Activated CD4-positive, alpha-beta T cell treated with anti-CD3 and anti-CD28 coated beads for 36 hours (primary cell): ENCODE measurements at regions not wholly inside any gene's neighbourhood (a gene's known extent, or its start where the extent isn't known, plus 50 kb on each side); places are given as distances from the start of the nearest gene placed in this dataset.
A peak's percentile ranks its signal among the peaks of the same experiment; 100 is the strongest.

Source experiments
- ATAC-seq: fragments of 200-7000 bp; cut with Tn5 transposase; one replicate; pipeline ENCODE4 v1.10.0; 2021; ENCODE audit warnings: mild to moderate bottlenecking, moderate library complexity
- CTCF ChIA-PET: fragments of 350-600 bp; sonication (Branson Sonifier 250); formaldehyde crosslinking; loops from one replicate; lab custom pipeline; 2021; ENCODE audit warnings: antibody characterized with exemption; lab: Charles Lee
- POLR2A ChIA-PET: fragments of 350-600 bp; sonication (Branson Sonifier 250); formaldehyde crosslinking; loops from one replicate; lab custom pipeline; 2021; ENCODE audit warnings: antibody characterized with exemption, inconsistent platforms; lab: Charles Lee
- DNase-seq: peaks from one replicate; pipeline ENCODE4 v3.0.0-alpha.2; 2020
- H3K27ac Mint-ChIP-seq: one replicate; pipeline ENCODE4 v1.8.0; 2021; ENCODE audit warnings: mixed read lengths
- H3K27me3 Mint-ChIP-seq: one replicate; pipeline ENCODE4 v1.8.0; 2021; ENCODE audit warnings: mixed read lengths
- H3K36me3 Mint-ChIP-seq: one replicate; pipeline ENCODE4 v1.8.0; 2021; ENCODE audit warnings: low read depth, mixed read lengths
- H3K4me1 Mint-ChIP-seq: one replicate; pipeline ENCODE4 v1.8.0; 2021; ENCODE audit warnings: mixed read lengths
- H3K4me3 Mint-ChIP-seq: one replicate; pipeline ENCODE4 v1.8.0; 2021; ENCODE audit warnings: mild to moderate bottlenecking, moderate library complexity, mixed read lengths
- H3K9me3 Mint-ChIP-seq: one replicate; pipeline ENCODE4 v1.8.0; 2021; ENCODE audit warnings: low read depth, mixed read lengths
- intact Hi-C, 2 experiments: fragments of 100-400 bp; cut with DNase I in 1 of 2; cut with micrococcal nuclease in 1 of 2; formaldehyde crosslinking; loops; one replicate each; pipeline versions ENCODE4 v1.14.2 to v1.15.1; 2022 to 2024; cut with DNase I, micrococcal nuclease

- H3K4me1 Mint-ChIP-seq, result no peaks in the 10 kb centered on the region
- ATAC-seq (no peak), DNase-seq (no peak)
- peaks cover 7% of the 10 kb centered on the region for H3K27me3 Mint-ChIP-seq
- ChIA-PET POLR2A (no interaction called here), CTCF (interaction anchor here (0.7 to 0.8 kb wide), 3 partner anchors 12 to 429 kb away, joined by 3 read pairs; no protein-coding TSS in a partner anchor)
- no peak overlapping the region for H3K27ac Mint-ChIP-seq
- intact Hi-C loops, result no loop called here
- no peaks in the 10 kb centered on the region for H3K9me3 Mint-ChIP-seq
- H3K4me3 Mint-ChIP-seq, result no peak overlapping the region
- no peaks in the 10 kb centered on the region for H3K36me3 Mint-ChIP-seq
Measured at GRCh38 chr13:106635616-106636015, 67.7 kb upstream of the ARGLU1 start.

GRCh38 chr13:106633321-106633720 lies 65.4 kb upstream of the ARGLU1 start:
- no peaks in the 10 kb centered on the region for H3K9me3 Mint-ChIP-seq
- H3K27me3 Mint-ChIP-seq, result peaks cover 3% of the 10 kb centered on the region
- ATAC-seq (no peak), DNase-seq (no peak)
- H3K4me1 Mint-ChIP-seq, result no peaks in the 10 kb centered on the region
- intact Hi-C loops, result no loop called here
- no peaks in the 10 kb centered on the region for H3K36me3 Mint-ChIP-seq
- ChIA-PET POLR2A (no interaction called here), CTCF (no interaction called here)
- H3K27ac Mint-ChIP-seq, result no peak overlapping the region
- no peak overlapping the region for H3K4me3 Mint-ChIP-seq

- H3K9me3 Mint-ChIP-seq, result no peaks in the 10 kb centered on the region
- no peaks in the 10 kb centered on the region for H3K4me1 Mint-ChIP-seq
- no peak overlapping the region for H3K4me3 Mint-ChIP-seq
Measured at GRCh38 chr13:106630650-106631049, 62.7 kb upstream of the ARGLU1 start.

DNA sequence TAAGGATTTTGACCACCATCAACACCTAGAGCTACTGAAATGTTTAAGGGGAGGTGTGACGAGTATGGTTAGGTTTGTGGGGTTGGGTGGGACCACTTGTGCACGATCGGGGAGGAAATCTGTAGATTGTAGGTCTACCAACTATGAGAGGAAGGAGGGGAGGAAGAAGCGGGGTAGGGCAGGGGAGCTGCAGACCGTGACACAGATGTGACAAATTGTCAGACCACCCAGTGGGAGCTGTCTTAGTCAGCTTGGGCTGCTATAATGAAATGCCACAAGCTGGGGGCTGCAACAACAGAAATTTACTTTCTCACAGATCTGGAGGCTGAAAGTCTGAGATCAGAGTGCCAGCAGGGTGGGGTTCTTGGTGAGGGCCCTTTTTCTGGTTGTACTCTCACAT lies 62.2 kb upstream of the ARGLU1 start:
- no peaks in the 10 kb centered on the region for H3K4me1 Mint-ChIP-seq
- H3K27me3 Mint-ChIP-seq, result peaks cover 16% of the 10 kb centered on the region
- H3K36me3 Mint-ChIP-seq, result no peaks in the 10 kb centered on the region
- ChIA-PET CTCF (interaction anchor here (4.6 kb wide), 1 partner anchor 10 kb away, joined by 22 read pairs; no protein-coding TSS in a partner anchor), POLR2A (no interaction called here)
- no peaks in the 10 kb centered on the region for H3K9me3 Mint-ChIP-seq
- DNase-seq, result no peak
- ATAC-seq, result no peak
- H3K4me3 Mint-ChIP-seq, result no peak overlapping the region
- intact Hi-C loops, result no loop called here
- H3K27ac Mint-ChIP-seq, result no peak overlapping the region

More at GRCh38 chr13:106630650-106631049, 62.7 kb upstream of the ARGLU1 start:
- CTCF ChIA-PET, result interaction anchor here (4.6 kb wide), 1 partner anchor 11 kb away, joined by 22 read pairs; no protein-coding TSS in a partner anchor
- POLR2A ChIA-PET, result no interaction called here
- DNase-seq (no peak), ATAC-seq (no peak)
- intact Hi-C loops, result no loop called here
- no peak overlapping the region for H3K27ac Mint-ChIP-seq
- no peaks in the 10 kb centered on the region for H3K36me3 Mint-ChIP-seq
- peaks cover 14% of the 10 kb centered on the region for H3K27me3 Mint-ChIP-seq

DNA sequence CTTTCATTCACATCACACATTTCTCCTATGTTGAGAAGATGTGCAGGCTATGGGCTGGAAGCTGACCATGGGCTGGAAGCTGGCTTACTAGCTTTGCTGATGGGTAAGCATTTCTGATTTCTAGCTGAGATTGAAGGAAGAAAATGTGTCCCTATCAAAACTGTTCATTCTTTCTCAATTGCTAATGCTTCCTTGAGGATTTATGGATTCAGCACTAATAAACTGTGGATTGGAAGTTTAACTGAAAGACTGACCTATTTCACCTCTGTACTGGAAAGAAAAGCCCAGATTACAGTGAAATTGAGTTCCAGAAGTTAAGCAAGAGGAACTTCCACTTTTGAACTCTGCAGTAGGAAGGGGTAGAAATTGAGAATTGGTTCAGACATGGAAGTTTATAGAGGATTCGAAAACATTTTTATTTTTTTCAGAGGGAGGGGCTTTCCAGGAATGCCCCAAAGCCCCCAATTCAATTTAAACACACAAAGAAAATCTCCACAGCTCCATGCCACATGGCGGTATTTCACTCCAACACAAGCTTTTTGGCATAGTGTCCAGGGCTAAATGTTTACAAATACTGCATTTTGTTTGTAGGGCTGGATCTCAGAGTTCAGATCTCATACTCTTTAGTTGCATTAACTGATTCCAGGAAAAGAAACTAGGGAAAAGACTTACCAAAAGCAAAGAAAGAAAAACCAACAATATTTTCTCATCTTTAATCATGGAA lies 61.2 kb upstream of the ARGLU1 start:
- Mint-ChIP-seq H3K27me3 (peaks cover 22% of the 10 kb centered on the region), H3K36me3 (no peaks in the 10 kb centered on the region), H3K4me3 (no peak overlapping the region), H3K9me3 (no peaks in the 10 kb centered on the region), H3K27ac (no peak overlapping the region), H3K4me1 (no peaks in the 10 kb centered on the region)
- DNase-seq (no peak), ATAC-seq (no peak)
- intact Hi-C loops, result loop anchor here in 1 of 2 experiments (10.0 kb wide), 1 partner anchor 286 kb away; no protein-coding TSS in a partner anchor
- ChIA-PET CTCF (interaction anchor here (0.5 to 4.6 kb wide), 3 partner anchors 9 to 124 kb away, joined by 3 to 22 read pairs (median 3); no protein-coding TSS in a partner anchor), POLR2A (no interaction called here)

DNA sequence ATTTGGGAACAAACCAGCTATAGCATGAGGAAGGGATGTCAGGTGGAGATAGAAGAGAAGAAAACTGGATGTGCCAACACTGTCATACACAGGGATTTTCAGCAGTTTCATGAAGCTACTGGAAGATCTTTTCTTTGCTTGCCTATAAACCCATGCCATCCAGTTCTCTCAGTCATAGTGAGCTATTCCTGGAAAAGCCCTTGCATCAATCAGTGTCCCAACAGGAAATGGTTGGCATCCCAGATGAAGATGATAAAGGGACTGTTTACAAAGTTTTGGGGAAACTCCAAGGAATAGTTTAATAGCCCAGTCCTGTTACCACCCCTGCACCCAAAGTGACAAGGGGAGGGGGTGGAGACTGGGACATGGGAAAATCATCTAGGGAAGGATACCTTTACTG lies 58.5 kb upstream of the ARGLU1 start:
- POLR2A ChIA-PET, result no interaction called here
- Mint-ChIP-seq H3K27me3 (peaks cover 26% of the 10 kb centered on the region), H3K4me3 (no peak overlapping the region), H3K36me3 (no peaks in the 10 kb centered on the region), H3K4me1 (no peaks in the 10 kb centered on the region), H3K9me3 (no peaks in the 10 kb centered on the region), H3K27ac (no peak overlapping the region)
- CTCF ChIA-PET, result interaction anchor here (0.7 to 1.0 kb wide), 2 partner anchors 8 to 90 kb away, joined by 3 to 5 read pairs; no protein-coding TSS in a partner anchor
- ATAC-seq (no peak), DNase-seq (no peak)
- intact Hi-C loops, result loop anchor here in 1 of 2 experiments (10.0 kb wide), 1 partner anchor 288 kb away; no protein-coding TSS in a partner anchor

DNA sequence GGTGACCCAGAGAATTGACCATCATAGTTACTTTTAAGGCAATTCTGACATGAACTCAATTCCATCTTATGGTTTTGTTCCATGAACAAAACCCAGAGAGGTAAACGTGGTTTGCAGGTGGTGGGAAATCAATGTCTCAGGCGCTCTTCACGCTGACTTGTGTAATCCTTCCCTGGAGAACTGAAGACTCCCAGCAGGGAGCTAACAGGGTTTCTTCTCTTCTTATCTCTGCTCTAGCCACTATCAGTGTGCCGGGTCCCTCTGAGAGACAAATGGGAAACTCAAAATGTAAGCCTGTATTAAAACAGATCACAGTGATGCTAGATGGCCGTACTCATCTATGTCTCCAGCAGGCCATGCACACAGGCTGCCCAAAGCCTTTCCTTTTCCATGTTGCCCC lies 57.6 kb upstream of the ARGLU1 start:
- no peak overlapping the region for H3K4me3 Mint-ChIP-seq
- H3K27me3 Mint-ChIP-seq, result peaks cover 29% of the 10 kb centered on the region
- no peak for DNase-seq
- ATAC-seq, result no peak
- H3K9me3 Mint-ChIP-seq, result no peaks in the 10 kb centered on the region
- intact Hi-C loops, result loop anchor here in 1 of 2 experiments (10.0 kb wide), 1 partner anchor 289 kb away; no protein-coding TSS in a partner anchor
- H3K4me1 Mint-ChIP-seq, result no peaks in the 10 kb centered on the region
- H3K36me3 Mint-ChIP-seq, result no peaks in the 10 kb centered on the region
- ChIA-PET POLR2A (no interaction called here), CTCF (no interaction called here)
- H3K27ac Mint-ChIP-seq, result no peak overlapping the region

DNA sequence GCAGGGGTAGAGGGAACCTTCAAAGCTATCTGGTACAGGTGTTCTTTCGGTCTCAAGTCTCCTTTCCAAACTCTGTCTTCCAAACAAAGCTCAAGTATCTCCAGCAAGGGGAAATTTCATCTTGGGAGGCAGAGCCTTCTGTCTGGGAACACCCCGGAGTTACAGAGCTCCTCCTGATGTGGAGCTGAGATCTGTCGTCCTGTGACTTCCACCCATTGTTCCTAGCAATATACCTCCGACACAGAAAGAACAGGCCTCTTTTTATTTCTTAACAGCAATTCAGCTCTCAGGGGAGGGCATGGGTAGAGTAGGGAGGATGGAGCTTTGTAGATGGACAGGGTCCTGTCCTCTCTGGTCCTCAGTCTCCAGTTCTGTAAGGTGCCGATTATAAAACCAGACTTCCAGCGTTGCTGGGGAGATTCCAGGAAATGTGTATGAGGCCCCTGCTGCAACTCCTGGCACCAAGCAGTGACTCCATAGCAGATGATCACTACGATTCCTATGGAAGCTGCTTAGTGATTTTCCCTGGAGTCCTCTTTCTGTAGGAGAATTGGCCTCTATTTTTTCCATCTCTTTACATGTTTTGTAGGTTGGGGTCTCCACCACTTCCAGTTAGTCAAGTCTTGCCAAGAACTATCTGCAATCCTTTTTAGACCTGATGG lies 56.0 kb upstream of the ARGLU1 start:
- Mint-ChIP-seq H3K4me1 (no peaks in the 10 kb centered on the region), H3K4me3 (no peak overlapping the region), H3K9me3 (no peaks in the 10 kb centered on the region), H3K27ac (no peak overlapping the region), H3K36me3 (no peaks in the 10 kb centered on the region), H3K27me3 (peaks cover 27% of the 10 kb centered on the region)
- intact Hi-C loops, result loop anchor here (5.0 to 10.0 kb wide), 3 partner anchors 87 to 542 kb away; partner anchors contain the start of gene EFNB2 (in 1 of the 2)
- DNase-seq, result no peak
- ChIA-PET POLR2A (no interaction called here), CTCF (interaction anchor here (0.7 to 1.3 kb wide), 3 partner anchors 11 to 88 kb away, joined by 3 read pairs; no protein-coding TSS in a partner anchor)
- no peak for ATAC-seq

GRCh38 chr13:106621833-106622232 lies 53.9 kb upstream of the ARGLU1 start:
- H3K4me1 Mint-ChIP-seq, result no peaks in the 10 kb centered on the region
- H3K27me3 Mint-ChIP-seq, result peaks cover 21% of the 10 kb centered on the region
- CTCF ChIA-PET, result no interaction called here
- no peaks in the 10 kb centered on the region for H3K36me3 Mint-ChIP-seq
- no peaks in the 10 kb centered on the region for H3K9me3 Mint-ChIP-seq
- no peak overlapping the region for H3K4me3 Mint-ChIP-seq
- POLR2A ChIA-PET, result no interaction called here
- no peak for DNase-seq
- no peak overlapping the region for H3K27ac Mint-ChIP-seq
- no peak for ATAC-seq
- intact Hi-C loops, result loop anchor here (5.0 to 10.0 kb wide), 3 partner anchors 85 to 540 kb away; partner anchors contain the start of gene EFNB2 (in 1 of the 2)

DNA sequence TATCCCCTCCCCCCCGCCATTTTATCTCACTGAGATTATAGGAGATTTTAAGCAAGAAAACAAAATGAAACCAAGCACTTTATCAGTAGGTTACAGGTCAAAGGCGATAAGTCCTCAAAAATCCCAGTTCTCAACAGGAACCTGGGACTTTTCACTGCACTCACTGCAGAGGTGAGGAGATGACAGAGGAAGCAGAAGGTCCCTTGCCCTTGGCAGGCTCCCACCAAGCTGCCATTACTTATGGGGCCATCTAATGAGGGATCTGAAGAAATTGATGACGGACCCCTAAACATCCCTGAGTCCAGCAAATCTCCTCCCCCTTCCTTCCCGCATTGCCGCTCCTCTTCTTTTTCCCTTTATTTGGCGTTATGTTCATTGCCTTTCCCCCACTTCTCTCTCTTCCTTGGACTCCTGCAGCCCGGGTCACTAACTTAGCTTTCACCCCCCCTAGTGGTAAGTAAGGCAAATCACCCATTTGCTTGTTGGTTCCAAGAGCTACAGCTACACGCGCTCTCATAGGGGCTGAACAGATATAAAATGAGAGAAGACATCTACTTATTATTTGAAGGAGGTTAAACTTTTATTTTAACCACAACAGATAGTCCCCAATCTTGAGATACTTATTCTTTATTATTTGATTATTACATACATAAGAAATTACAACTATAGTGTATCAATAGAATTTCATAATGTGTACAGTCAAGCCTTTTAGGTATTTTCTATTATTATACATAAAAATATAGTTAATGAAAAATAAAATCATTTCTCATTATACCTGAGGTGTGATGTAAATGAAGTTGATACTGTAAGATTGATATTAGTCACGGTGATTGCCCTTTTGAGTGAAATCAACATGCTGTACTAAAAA lies 52.0 kb upstream of the ARGLU1 start:
- ATAC-seq (peak; percentile 87), DNase-seq (peak; percentile 34)
- Mint-ChIP-seq H3K4me3 (no peak overlapping the region), H3K27me3 (peaks cover 12% of the 10 kb centered on the region), H3K27ac (no peak overlapping the region), H3K36me3 (no peaks in the 10 kb centered on the region), H3K9me3 (no peaks in the 10 kb centered on the region), H3K4me1 (no peaks in the 10 kb centered on the region)
- POLR2A ChIA-PET, result interaction anchor here (1.1 kb wide), 1 partner anchor 53 kb away, joined by 3 read pairs; no protein-coding TSS in a partner anchor
- intact Hi-C loops, result loop anchor here (1.0 to 10.0 kb wide), 4 partner anchors 83 to 538 kb away; partner anchors contain the start of gene EFNB2 (in 2 of the 2)
- CTCF ChIA-PET, result interaction anchor here (0.5 to 2.4 kb wide), 15 partner anchors 9 to 1887 kb away, joined by 3 to 22 read pairs (median 3); no protein-coding TSS in a partner anchor
